Activated T-cell treated with anti-CD3 and anti-CD28 coated beads for 24 hours (primary cell): ENCODE measurements at regions not wholly inside any gene's neighbourhood (a gene's known extent, or its start where the extent isn't known, plus 50 kb on each side); places are given as distances from the start of the nearest gene placed in this dataset.
"Not testable (repeated sequence)": the region's sequence is repeated elsewhere in the genome, so short reads cannot be mapped to it uniquely, and the experiment has no call there.

Source experiments
- DNase-seq: peaks from one replicate; pipeline ENCODE4 v3.0.0-alpha.2; 2020; ENCODE audit warnings: low read depth

- no peak for DNase-seq
Observed at GRCh38 chr7:12004581-12004980, 172.6 kb upstream of the THSD7A start.

- no peak for DNase-seq
Observed at GRCh38 chr7:12007576-12007975, 175.6 kb upstream of the THSD7A start.

GRCh38 chr7:12013983-12014382, 182.0 kb upstream of the THSD7A start:
- DNase-seq = no peak

- DNase-seq = no peak
Observed at GRCh38 chr7:12016439-12016838, 184.4 kb upstream of the THSD7A start.

- no peak for DNase-seq
Observed at GRCh38 chr7:12017046-12017445, 185.0 kb upstream of the THSD7A start.

- DNase-seq = not testable (repeated sequence)
Observed at GRCh38 chr7:12022011-12022410, 189.1 kb upstream of the TMEM106B start.

GRCh38 chr7:12025246-12025645, 185.8 kb upstream of the TMEM106B start:
- DNase-seq = no peak

- no peak for DNase-seq
Observed at GRCh38 chr7:12028508-12028907, 182.6 kb upstream of the TMEM106B start.

GRCh38 chr7:12030116-12030515, 181.0 kb upstream of the TMEM106B start:
- no peak for DNase-seq

- no peak for DNase-seq
Observed at GRCh38 chr7:12031186-12031585, 179.9 kb upstream of the TMEM106B start.

GRCh38 chr7:12031638-12032037, 179.5 kb upstream of the TMEM106B start:
- DNase-seq = no peak

GRCh38 chr7:12032146-12032545, 178.9 kb upstream of the TMEM106B start:
- no peak for DNase-seq

- DNase-seq = not testable (repeated sequence)
Observed at GRCh38 chr7:12043457-12043856, 167.6 kb upstream of the TMEM106B start.

GRCh38 chr7:12052211-12052610, 158.9 kb upstream of the TMEM106B start:
- DNase-seq = no peak

- no peak for DNase-seq
Observed at GRCh38 chr7:12053561-12053960, 157.5 kb upstream of the TMEM106B start.

- no peak for DNase-seq
Observed at GRCh38 chr7:12054830-12055229, 156.3 kb upstream of the TMEM106B start.

- DNase-seq = no peak
Observed at GRCh38 chr7:12056381-12056780, 154.7 kb upstream of the TMEM106B start.

GRCh38 chr7:12056977-12057376, 154.1 kb upstream of the TMEM106B start:
- DNase-seq = no peak

GRCh38 chr7:12062062-12062461, 149.0 kb upstream of the TMEM106B start:
- DNase-seq = no peak

GRCh38 chr7:12064586-12065127, 146.4 kb upstream of the TMEM106B start:
- DNase-seq = no peak

GRCh38 chr7:12066004-12066403, 145.1 kb upstream of the TMEM106B start:
- DNase-seq = no peak

- no peak for DNase-seq
Observed at GRCh38 chr7:12066521-12066920, 144.6 kb upstream of the TMEM106B start.

- DNase-seq = peak; percentile 37
Observed at GRCh38 chr7:12067156-12067831, 143.8 kb upstream of the TMEM106B start.

GRCh38 chr7:12069757-12070156, 141.3 kb upstream of the TMEM106B start:
- no peak for DNase-seq
